ENCODE measurements at regions not wholly inside any gene's neighbourhood (a gene's known extent, or its start where the extent isn't known, plus 50 kb on each side); places are given as distances from the start of the nearest gene placed in this dataset.

DNA sequence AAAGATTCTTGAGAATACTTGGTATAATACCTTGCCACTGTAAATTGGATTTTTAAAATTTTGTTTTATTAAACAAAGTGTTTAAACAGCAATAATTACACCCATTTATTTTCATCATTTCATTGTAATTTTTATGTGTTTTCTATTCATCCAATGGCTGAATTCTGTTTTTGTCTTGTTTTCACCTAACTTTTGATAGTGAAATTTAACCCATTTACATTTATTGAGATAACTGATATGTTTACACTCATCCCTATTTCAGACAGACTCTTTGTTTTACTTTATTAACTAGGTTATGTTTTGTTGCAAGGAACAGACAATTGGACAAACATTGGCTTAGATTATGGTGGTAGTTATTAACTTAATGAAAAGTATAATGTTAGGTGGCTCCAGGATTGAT is 113.1 kb upstream of the REG3A start:
- H3K79me2 ChIP-seq (ENCODE audit: low read depth), result no peaks in the 10 kb centered on the region
- no peak overlapping the region for H2AFZ ChIP-seq
- no peak for DNase-seq
- no peaks in the 10 kb centered on the region for H3K9me3 ChIP-seq (ENCODE audit: insufficient read depth, low read depth)
- CTCF ChIA-PET, result no interaction called here
- no peaks in the 10 kb centered on the region for H3K9me2 ChIP-seq (ENCODE audit: insufficient read depth)
- BruUV-seq (replicated peaks), result no TSS peak
- TF ChIP-seq EZH2 (IDR thresholded peaks at IDR 0.05; ENCODE audit: low read depth), result no peak
- TF ChIP-seq, protein P1, sequence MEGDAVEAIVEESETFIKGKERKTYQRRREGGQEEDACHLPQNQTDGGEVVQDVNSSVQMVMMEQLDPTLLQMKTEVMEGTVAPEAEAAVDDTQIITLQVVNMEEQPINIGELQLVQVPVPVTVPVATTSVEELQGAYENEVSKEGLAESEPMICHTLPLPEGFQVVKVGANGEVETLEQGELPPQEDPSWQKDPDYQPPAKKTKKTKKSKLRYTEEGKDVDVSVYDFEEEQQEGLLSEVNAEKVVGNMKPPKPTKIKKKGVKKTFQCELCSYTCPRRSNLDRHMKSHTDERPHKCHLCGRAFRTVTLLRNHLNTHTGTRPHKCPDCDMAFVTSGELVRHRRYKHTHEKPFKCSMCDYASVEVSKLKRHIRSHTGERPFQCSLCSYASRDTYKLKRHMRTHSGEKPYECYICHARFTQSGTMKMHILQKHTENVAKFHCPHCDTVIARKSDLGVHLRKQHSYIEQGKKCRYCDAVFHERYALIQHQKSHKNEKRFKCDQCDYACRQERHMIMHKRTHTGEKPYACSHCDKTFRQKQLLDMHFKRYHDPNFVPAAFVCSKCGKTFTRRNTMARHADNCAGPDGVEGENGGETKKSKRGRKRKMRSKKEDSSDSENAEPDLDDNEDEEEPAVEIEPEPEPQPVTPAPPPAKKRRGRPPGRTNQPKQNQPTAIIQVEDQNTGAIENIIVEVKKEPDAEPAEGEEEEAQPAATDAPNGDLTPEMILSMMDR (conservative IDR thresholded peaks at IDR 0.05), result no peak
- H3K36me3 ChIP-seq (ENCODE audit: low read depth), result no peaks in the 10 kb centered on the region
- peaks cover 8% of the 10 kb centered on the region; the same call in 1 of the 2 replicates for H3K27me3 ChIP-seq (ENCODE audit: insufficient read depth, low read depth)
- H3F3A ChIP-seq (ENCODE audit: insufficient read depth, low read depth), result no peaks in the 10 kb centered on the region
- no peak overlapping the region for H3K27ac ChIP-seq
- H3K4me2 ChIP-seq, result no peak overlapping the region
- H3K4me1 ChIP-seq (replicated peaks; ENCODE audit: insufficient read depth), result no peaks in the 10 kb centered on the region
- intact Hi-C loops (cut with micrococcal nuclease; ENCODE audit: unreplicated experiment), result no loop called here
- POLR2A ChIA-PET (ENCODE audit: unreplicated experiment), result no interaction called here
- no peaks in the 10 kb centered on the region for H4K20me1 ChIP-seq (ENCODE audit: insufficient read depth)
- no peak overlapping the region for H3K4me3 ChIP-seq

DNA sequence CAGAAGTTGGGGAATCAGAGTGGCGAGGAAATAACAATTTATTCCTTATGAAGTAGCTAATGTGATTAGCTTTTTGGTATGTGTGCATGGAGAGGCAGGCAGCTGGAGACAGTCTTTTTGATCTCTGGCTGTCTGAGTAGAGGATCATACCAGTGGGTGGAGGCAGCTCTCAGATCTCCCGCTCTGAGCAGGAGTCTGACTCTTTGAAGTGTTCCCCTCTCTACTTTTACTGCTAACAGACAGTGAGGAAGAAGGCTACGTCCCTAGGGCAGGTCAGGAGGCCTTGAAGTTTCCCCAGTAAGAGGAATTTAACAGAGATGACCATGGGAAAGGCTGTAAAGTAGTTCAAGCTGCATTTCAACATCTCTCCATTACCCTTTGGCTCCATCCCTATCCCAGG is 111.9 kb upstream of the REG3A start:
- Histone ChIP-seq H2AFZ (no peak overlapping the region), H3K79me2 (ENCODE audit: low read depth) (no peaks in the 10 kb centered on the region), H4K20me1 (ENCODE audit: insufficient read depth) (no peaks in the 10 kb centered on the region), H3K36me3 (ENCODE audit: low read depth) (no peaks in the 10 kb centered on the region), H3K9me3 (ENCODE audit: insufficient read depth, low read depth) (no peaks in the 10 kb centered on the region), H3K27ac (no peak overlapping the region), H3K27me3 (ENCODE audit: insufficient read depth, low read depth) (peaks cover 3% of the 10 kb centered on the region; the same call in 1 of the 2 replicates), H3K4me2 (no peak overlapping the region), H3K9me2 (ENCODE audit: insufficient read depth) (no peaks in the 10 kb centered on the region), H3K4me1 (replicated peaks; ENCODE audit: insufficient read depth) (no peaks in the 10 kb centered on the region), H3K4me3 (no peak overlapping the region), H3F3A (ENCODE audit: insufficient read depth, low read depth) (no peaks in the 10 kb centered on the region)
- intact Hi-C loops (cut with micrococcal nuclease; ENCODE audit: unreplicated experiment), result no loop called here
- POLR2A ChIA-PET (ENCODE audit: unreplicated experiment), result no interaction called here
- no peak for DNase-seq
- no peak for TF ChIP-seq EZH2 (IDR thresholded peaks at IDR 0.05; ENCODE audit: low read depth)
- TF ChIP-seq, protein P1 (conservative IDR thresholded peaks at IDR 0.05), result no peak
- no TSS peak for BruUV-seq (replicated peaks)
- CTCF ChIA-PET, result no interaction called here

DNA sequence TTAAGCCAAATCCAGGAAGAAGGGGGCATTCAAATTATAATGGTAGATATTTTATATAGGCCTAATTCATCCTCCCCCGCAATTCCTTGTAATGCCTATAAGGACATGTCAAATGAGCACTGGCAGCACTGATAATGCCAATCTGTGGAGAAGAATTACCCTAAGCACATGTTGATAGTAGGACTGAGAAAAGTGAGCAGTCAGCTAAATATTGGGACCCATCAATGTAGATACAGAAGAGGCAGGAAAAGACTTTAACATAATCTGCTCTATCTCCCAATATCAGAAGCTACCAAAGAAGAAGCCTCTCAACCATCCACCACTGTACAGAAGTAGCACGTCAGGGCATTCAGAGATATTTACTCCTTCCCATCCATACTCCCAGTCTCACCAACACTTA is 101.3 kb upstream of the REG3A start:
- no peaks in the 10 kb centered on the region for H3K9me3 ChIP-seq (ENCODE audit: insufficient read depth, low read depth)
- no TSS peak for BruUV-seq (replicated peaks)
- no peaks in the 10 kb centered on the region for H3K27me3 ChIP-seq (ENCODE audit: insufficient read depth, low read depth)
- no peaks in the 10 kb centered on the region for H3K79me2 ChIP-seq (ENCODE audit: low read depth)
- no peaks in the 10 kb centered on the region for H3K36me3 ChIP-seq (ENCODE audit: low read depth)
- H3K4me1 ChIP-seq (replicated peaks; ENCODE audit: insufficient read depth), result no peaks in the 10 kb centered on the region
- no peak overlapping the region for H3K4me2 ChIP-seq
- H3K4me3 ChIP-seq, result no peak overlapping the region
- no peaks in the 10 kb centered on the region for H3K9me2 ChIP-seq (ENCODE audit: insufficient read depth)
- ChIA-PET POLR2A (ENCODE audit: unreplicated experiment) (no interaction called here), CTCF (no interaction called here)
- TF ChIP-seq, protein P1 (conservative IDR thresholded peaks at IDR 0.05), result no peak
- TF ChIP-seq EZH2 (IDR thresholded peaks at IDR 0.05; ENCODE audit: low read depth), result no peak
- no peak overlapping the region for H2AFZ ChIP-seq
- H4K20me1 ChIP-seq (ENCODE audit: insufficient read depth), result no peaks in the 10 kb centered on the region
- H3K27ac ChIP-seq, result no peak overlapping the region
- no peak for DNase-seq
- no peaks in the 10 kb centered on the region for H3F3A ChIP-seq (ENCODE audit: insufficient read depth, low read depth)
- intact Hi-C loops (cut with micrococcal nuclease; ENCODE audit: unreplicated experiment), result no loop called here

All from PC-9 (cell line).